IMR-90 (cell line): ENCODE measurements at regions not wholly inside any gene's neighbourhood (a gene's known extent, or its start where the extent isn't known, plus 50 kb on each side); places are given as distances from the start of the nearest gene placed in this dataset.

ENCODE experiments used
- ATAC-seq: fragments of 200-7000 bp; cut with Tn5 transposase; 2 replicates; pipeline ENCODE4 v1.9.1; 2020; ENCODE audit warnings: low read depth, mild to moderate bottlenecking, moderate library complexity
- BruUV-seq: library from RNA; stranded (reverse); fragments of 400-500 nt; replicated peaks from 2 replicates; lab custom pipeline; 2021; lab: Mats Ljungman, UMichigan
- CTCF ChIA-PET: fragments of 300-600 bp; formaldehyde crosslinking; extraction: SDS; loops from one replicate; lab custom pipeline; 2021; ENCODE audit warnings: antibody characterized with exemption; lab: Yijun Ruan, JAX
- POLR2A ChIA-PET: fragments of 300-600 bp; sonication (Branson Sonifier 250); formaldehyde crosslinking; loops from one replicate; lab custom pipeline; 2022; ENCODE audit warnings: antibody characterized with exemption; ENCODE audit not compliant: unreplicated experiment; lab: Charles Lee
- DNase-seq: peaks from one replicate; pipeline ENCODE4 v3.0.0; 2013
- H2AFZ ChIP-seq: replicated peaks from 2 replicates; pipeline ENCODE3; 2013; ENCODE audit warnings: low read length, mild to moderate bottlenecking; ENCODE audit not compliant: poor library complexity
- H2AK5ac ChIP-seq: 2 replicates; pipeline ENCODE4 v1.6.1; 2013; ENCODE audit warnings: low read depth, low read length, inconsistent platforms
- H2AK9ac ChIP-seq: replicated peaks from 2 replicates; pipeline ENCODE3; 2013; ENCODE audit warnings: mild to moderate bottlenecking, low read depth, low read length, moderate library complexity; ENCODE audit not compliant: poor library complexity
- H2BK120ac ChIP-seq: 2 replicates; pipeline ENCODE4 v1.6.1; 2013; ENCODE audit warnings: low read depth, low read length, inconsistent platforms
- H2BK15ac ChIP-seq: 3 replicates; pipeline ENCODE4 v1.6.1; 2013; ENCODE audit warnings: low read depth, low read length, inconsistent platforms
- H2BK20ac ChIP-seq: 2 replicates; pipeline ENCODE4 v1.6.1; 2013; ENCODE audit warnings: low read depth, mild to moderate bottlenecking, inconsistent platforms, low read length, moderate library complexity
- H2BK5ac ChIP-seq: 2 replicates; pipeline ENCODE4 v1.6.1; 2013; ENCODE audit warnings: mild to moderate bottlenecking, low read depth, low read length, inconsistent platforms; ENCODE audit not compliant: poor library complexity, severe bottlenecking
- H3K14ac ChIP-seq: replicated peaks from 2 replicates; pipeline ENCODE4 v1.6.1; 2013; ENCODE audit warnings: low read depth, low read length, inconsistent platforms
- H3K18ac ChIP-seq: 2 replicates; pipeline ENCODE4 v1.6.1; 2013; ENCODE audit warnings: low read depth, low read length, control low read depth
- H3K23ac ChIP-seq: 2 replicates; pipeline ENCODE4 v1.6.1; 2013; ENCODE audit warnings: low read depth, low read length, inconsistent platforms
- H3K27ac ChIP-seq: 2 replicates; pipeline ENCODE4 v1.5.1; 2013; ENCODE audit warnings: mild to moderate bottlenecking, control low read depth, low read length; ENCODE audit not compliant: insufficient read depth
- H3K27me3 ChIP-seq: 2 replicates; pipeline ENCODE4 v1.6.1; 2013; ENCODE audit warnings: low read length; ENCODE audit not compliant: control insufficient read depth, insufficient read depth
- H3K36me3 ChIP-seq: 2 replicates; pipeline ENCODE4 v1.6.1; 2013; ENCODE audit warnings: low read length, mixed read lengths; ENCODE audit not compliant: control insufficient read depth, insufficient read depth
- H3K4ac ChIP-seq: 2 replicates; pipeline ENCODE4 v1.6.1; 2013; ENCODE audit warnings: low read depth, low read length, inconsistent platforms
- H3K4me1 ChIP-seq: 2 replicates; pipeline ENCODE4 v1.6.1; 2013; ENCODE audit warnings: low read length, mixed read lengths; ENCODE audit not compliant: control insufficient read depth, insufficient read depth
- H3K4me2 ChIP-seq: 2 replicates; pipeline ENCODE4 v1.6.1; 2013; ENCODE audit warnings: low read depth, mild to moderate bottlenecking, control low read depth, low read length, moderate library complexity
- H3K4me3 ChIP-seq: 2 replicates; pipeline ENCODE4 v1.5.1; 2013; ENCODE audit warnings: low read depth, mild to moderate bottlenecking, control low read depth, low read length, moderate library complexity; ENCODE audit not compliant: insufficient read depth
- H3K56ac ChIP-seq: 2 replicates; pipeline ENCODE4 v1.6.1; 2013; ENCODE audit warnings: low read length, inconsistent platforms; ENCODE audit not compliant: insufficient read depth; ENCODE audit errors: extremely low read depth
- H3K79me1 ChIP-seq, 2 experiments: 2 replicates each; pipeline ENCODE4 v1.6.1; 2013; ENCODE audit warnings: low read length in 2 of 2, inconsistent platforms in 1 of 2, low read depth in 1 of 2
- H3K9ac ChIP-seq: 2 replicates; pipeline ENCODE4 v1.6.1; 2013; ENCODE audit warnings: low read depth, low read length, control low read depth
- H3K9me1 ChIP-seq: 2 replicates; pipeline ENCODE4 v1.6.1; 2013; ENCODE audit warnings: low read length, inconsistent platforms; ENCODE audit not compliant: insufficient read depth
- H3K9me3 ChIP-seq: 2 replicates; pipeline ENCODE4 v1.6.1; 2013; ENCODE audit warnings: low read length; ENCODE audit not compliant: control insufficient read depth, insufficient read depth
- H4K20me1 ChIP-seq: 2 replicates; pipeline ENCODE4 v1.6.1; 2013; ENCODE audit warnings: low read length, inconsistent platforms; ENCODE audit not compliant: insufficient read depth
- H4K5ac ChIP-seq: 2 replicates; pipeline ENCODE4 v1.6.1; 2013; ENCODE audit warnings: mild to moderate bottlenecking, low read depth, low read length, control low read depth
- H4K8ac ChIP-seq, 2 experiments: 2 replicates each; pipeline ENCODE4 v1.6.1; 2013; ENCODE audit warnings: low read depth in 2 of 2, low read length in 2 of 2, control low read depth in 1 of 2, inconsistent platforms in 1 of 2
- H4K91ac ChIP-seq: 2 replicates; pipeline ENCODE4 v1.6.1; 2013; ENCODE audit warnings: low read depth, low read length, inconsistent platforms; ENCODE audit not compliant: insufficient read depth
- BHLHE40 ChIP-seq: fragments of 150-350 bp; IDR thresholded peaks from 2 replicates; pipeline ENCODE4 v1.6.1; 2016; ENCODE audit warnings: mild to moderate bottlenecking, low read depth, low read length
- CEBPB ChIP-seq: IDR thresholded peaks from 2 replicates; pipeline ENCODE4 v1.6.1; 2012; ENCODE audit warnings: low read depth, low read length, improper control_type of control experiment
- CHD1 ChIP-seq: IDR thresholded peaks from 2 replicates; pipeline ENCODE4 v1.6.1; 2012; ENCODE audit warnings: low read depth, low read length, improper control_type of control experiment
- FOS ChIP-seq: fragments of 150-350 bp; IDR thresholded peaks from 2 replicates; pipeline ENCODE4 v1.6.1; 2016; ENCODE audit warnings: low read depth, low read length
- MAFK ChIP-seq: IDR thresholded peaks from 2 replicates; pipeline ENCODE4 v1.6.1; 2012; ENCODE audit warnings: low read depth, low read length, improper control_type of control experiment
- MAZ ChIP-seq: IDR thresholded peaks from 2 replicates; pipeline ENCODE4 v1.6.1; 2012; ENCODE audit warnings: low read depth, mild to moderate bottlenecking, low read length, improper control_type of control experiment, moderate library complexity, borderline replicate concordance
- MXI1 ChIP-seq: IDR thresholded peaks from 2 replicates; pipeline ENCODE4 v1.6.1; 2012; ENCODE audit warnings: low read depth, mild to moderate bottlenecking, low read length, moderate library complexity, borderline replicate concordance
- NFE2L2 ChIP-seq: fragments of 150-350 bp; IDR thresholded peaks from 2 replicates; pipeline ENCODE4 v1.6.1; 2016; ENCODE audit warnings: low read depth, mild to moderate bottlenecking, low read length
- POLR2A ChIP-seq: IDR thresholded peaks from 2 replicates; pipeline ENCODE4 v1.6.1; 2012; ENCODE audit warnings: mild to moderate bottlenecking, low read depth, low read length
- RAD21 ChIP-seq: IDR thresholded peaks from 2 replicates; pipeline ENCODE4 v1.6.1; 2012; ENCODE audit warnings: low read length, improper control_type of control experiment
- RCOR1 ChIP-seq: IDR thresholded peaks from 2 replicates; pipeline ENCODE4 v1.6.1; 2012; ENCODE audit warnings: mild to moderate bottlenecking, low read length, improper control_type of control experiment; ENCODE audit not compliant: insufficient replicate concordance
- RFX5 ChIP-seq: IDR thresholded peaks from 2 replicates; pipeline ENCODE4 v1.8.0; 2012; ENCODE audit warnings: low read depth, mild to moderate bottlenecking, low read length, moderate library complexity
- SMC3 ChIP-seq: fragments of 150-350 bp; IDR thresholded peaks from 2 replicates; pipeline ENCODE4 v1.6.1; 2016; ENCODE audit warnings: low read depth, mild to moderate bottlenecking, antibody characterized with exemption, low read length, moderate library complexity
- WGBS, 2 experiments: methylation state at CpG; one replicate each; pipeline versions ENCODE4 v1.1.5 to v1.1.7; 2013; ENCODE audit warnings: missing lambda C conversion rate in 2 of 2; ENCODE audit not compliant: insufficient read length in 1 of 2; ENCODE audit errors: extremely low coverage in 2 of 2; 5-methylcytosine and 5-hydroxymethylcytosine counted together
- dilution Hi-C: fragments of 300-500 bp; cut with HindIII; formaldehyde crosslinking; loops from one replicate; pipeline ENCODE4 v1.14.3; 2018; ENCODE audit warnings: low sequenced_read_pairs; ENCODE audit not compliant: unreplicated experiment
- in situ Hi-C: fragments of 300-500 bp; cut with MboI; formaldehyde crosslinking; loops from 3 replicates; pipeline ENCODE4 v1.14.3; 2019; ENCODE audit warnings: low sequenced_read_pairs, inconsistent platforms, mixed read lengths
- intact Hi-C: fragments of 100-400 bp; cut with micrococcal nuclease; formaldehyde crosslinking; loops from 2 replicates; pipeline ENCODE4 v1.10.0; 2022
- TF ChIP-seq, protein P1 (sequence below): fragments of 150-350 bp; IDR thresholded peaks from 2 replicates; pipeline ENCODE4 v1.6.1; 2017; ENCODE audit warnings: mild to moderate bottlenecking, antibody characterized with exemption, low read length, low read depth
- TF ChIP-seq, protein P2 (sequence below): conservative IDR thresholded peaks from 2 replicates; pipeline ENCODE4 v1.5.1; 2012; ENCODE audit warnings: mild to moderate bottlenecking, low read depth, low read length, improper control_type of control experiment
- TF ChIP-seq, protein P3 (sequence below): fragments of 150-350 bp; IDR thresholded peaks from 2 replicates; pipeline ENCODE4 v1.6.1; 2016; ENCODE audit warnings: low read depth, mild to moderate bottlenecking, low read length, moderate library complexity, borderline replicate concordance

DNA sequence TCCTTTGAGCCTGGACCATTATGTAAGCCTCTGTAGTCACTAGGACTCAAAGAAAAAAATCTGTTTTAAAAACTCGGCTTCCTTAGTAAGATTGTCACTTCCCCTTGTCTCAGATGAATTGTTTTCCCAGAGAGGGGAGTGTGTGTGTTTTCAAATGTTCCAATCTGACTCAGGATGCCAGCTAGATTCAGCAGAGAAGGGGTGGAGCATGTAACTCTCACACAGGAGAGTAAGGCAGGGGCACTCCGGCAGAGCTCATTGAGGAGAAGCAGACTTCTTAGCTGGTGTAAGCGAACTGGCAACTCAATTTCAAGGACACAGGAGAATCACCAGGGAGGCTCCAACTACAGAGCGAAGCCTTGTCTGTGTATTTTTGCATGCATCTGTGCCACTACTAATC is 623.2 kb downstream of the LMO4 start:
- Histone ChIP-seq H3K36me3 (no peaks in the 10 kb centered on the region), H2BK15ac (no peak overlapping the region), H3K14ac (no peak overlapping the region), H3K9ac (no peak overlapping the region), H3K56ac (no peak overlapping the region), H4K5ac (no peak overlapping the region), H2BK20ac (peak overlapping the region; percentile 9; the same call in 1 of the 2 replicates), H4K8ac (no peak overlapping the region), H3K18ac (no peak overlapping the region), H2BK5ac (no peak overlapping the region), H3K9me1 (no peaks in the 10 kb centered on the region; the same call in 1 of the 2 replicates), H4K20me1 (no peaks in the 10 kb centered on the region), H2AK9ac (no peak overlapping the region), H2AFZ (peak overlapping the region; percentile 72), H4K91ac (0 out of 2 replicates have a peak overlapping the region, but pooled peaks have one; percentile 0), H3K23ac (no peak overlapping the region), H3K27ac (no peak overlapping the region), H3K27me3 (no peaks in the 10 kb centered on the region), H3K4me3 (no peak overlapping the region), H3K79me1 (no peaks in the 10 kb centered on the region), H3K4me2 (no peak overlapping the region), H2BK120ac (peak overlapping the region; percentile 0; the same call in 1 of the 2 replicates), H3K4ac (no peak overlapping the region), H3K4me1 (peaks cover 2% of the 10 kb centered on the region; the same call in 1 of the 2 replicates), H2AK5ac (no peak overlapping the region), H3K9me3 (no peaks in the 10 kb centered on the region)
- ChIA-PET POLR2A (no interaction called here), CTCF (interaction anchor here (1.1 to 1.2 kb wide), 2 partner anchors 10 to 616 kb away, joined by 3 to 4 read pairs; no protein-coding TSS in a partner anchor)
- TF ChIP-seq FOS (no peak), RAD21 (no peak), NFE2L2 (no peak), MAZ (no peak), MXI1 (no peak), CHD1 (no peak), BHLHE40 (no peak), POLR2A (no peak), MAFK (no peak), RCOR1 (no peak), RFX5 (no peak), SMC3 (no peak), CEBPB (no peak)
- TF ChIP-seq, protein P1, sequence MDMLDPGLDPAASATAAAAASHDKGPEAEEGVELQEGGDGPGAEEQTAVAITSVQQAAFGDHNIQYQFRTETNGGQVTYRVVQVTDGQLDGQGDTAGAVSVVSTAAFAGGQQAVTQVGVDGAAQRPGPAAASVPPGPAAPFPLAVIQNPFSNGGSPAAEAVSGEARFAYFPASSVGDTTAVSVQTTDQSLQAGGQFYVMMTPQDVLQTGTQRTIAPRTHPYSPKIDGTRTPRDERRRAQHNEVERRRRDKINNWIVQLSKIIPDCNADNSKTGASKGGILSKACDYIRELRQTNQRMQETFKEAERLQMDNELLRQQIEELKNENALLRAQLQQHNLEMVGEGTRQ: no peak
- TF ChIP-seq, protein P2, sequence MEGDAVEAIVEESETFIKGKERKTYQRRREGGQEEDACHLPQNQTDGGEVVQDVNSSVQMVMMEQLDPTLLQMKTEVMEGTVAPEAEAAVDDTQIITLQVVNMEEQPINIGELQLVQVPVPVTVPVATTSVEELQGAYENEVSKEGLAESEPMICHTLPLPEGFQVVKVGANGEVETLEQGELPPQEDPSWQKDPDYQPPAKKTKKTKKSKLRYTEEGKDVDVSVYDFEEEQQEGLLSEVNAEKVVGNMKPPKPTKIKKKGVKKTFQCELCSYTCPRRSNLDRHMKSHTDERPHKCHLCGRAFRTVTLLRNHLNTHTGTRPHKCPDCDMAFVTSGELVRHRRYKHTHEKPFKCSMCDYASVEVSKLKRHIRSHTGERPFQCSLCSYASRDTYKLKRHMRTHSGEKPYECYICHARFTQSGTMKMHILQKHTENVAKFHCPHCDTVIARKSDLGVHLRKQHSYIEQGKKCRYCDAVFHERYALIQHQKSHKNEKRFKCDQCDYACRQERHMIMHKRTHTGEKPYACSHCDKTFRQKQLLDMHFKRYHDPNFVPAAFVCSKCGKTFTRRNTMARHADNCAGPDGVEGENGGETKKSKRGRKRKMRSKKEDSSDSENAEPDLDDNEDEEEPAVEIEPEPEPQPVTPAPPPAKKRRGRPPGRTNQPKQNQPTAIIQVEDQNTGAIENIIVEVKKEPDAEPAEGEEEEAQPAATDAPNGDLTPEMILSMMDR: no peak
- TF ChIP-seq, protein P3, sequence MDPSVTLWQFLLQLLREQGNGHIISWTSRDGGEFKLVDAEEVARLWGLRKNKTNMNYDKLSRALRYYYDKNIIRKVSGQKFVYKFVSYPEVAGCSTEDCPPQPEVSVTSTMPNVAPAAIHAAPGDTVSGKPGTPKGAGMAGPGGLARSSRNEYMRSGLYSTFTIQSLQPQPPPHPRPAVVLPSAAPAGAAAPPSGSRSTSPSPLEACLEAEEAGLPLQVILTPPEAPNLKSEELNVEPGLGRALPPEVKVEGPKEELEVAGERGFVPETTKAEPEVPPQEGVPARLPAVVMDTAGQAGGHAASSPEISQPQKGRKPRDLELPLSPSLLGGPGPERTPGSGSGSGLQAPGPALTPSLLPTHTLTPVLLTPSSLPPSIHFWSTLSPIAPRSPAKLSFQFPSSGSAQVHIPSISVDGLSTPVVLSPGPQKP: no peak
- intact Hi-C loops (loop anchor here (2.0 to 10.0 kb wide), 6 partner anchors 110 to 821 kb away; no protein-coding TSS in a partner anchor), dilution Hi-C loops (no loop called here), in situ Hi-C loops (loop anchor here (5.0 kb wide), 1 partner anchor 620 kb away; no protein-coding TSS in a partner anchor)
- no CpG with 5 or more reads among the region's 4 CpGs for WGBS, 2 experiments
- DNase-seq: peak; percentile 47
- ATAC-seq: peak; percentile 19; the same call in 1 of the 2 replicates
- BruUV-seq: no TSS peak
